Endodermal cell (in vitro differentiated cells): ENCODE measurements at regions not wholly inside any gene's neighbourhood (a gene's known extent, or its start where the extent isn't known, plus 50 kb on each side); places are given as distances from the start of the nearest gene placed in this dataset.

Experiments
- DNase-seq: peaks from one replicate; pipeline ENCODE4 v3.0.0-alpha.2; 2017
- H3K27ac ChIP-seq: 2 replicates; pipeline ENCODE4 v1.5.1; 2013; ENCODE audit warnings: mild to moderate bottlenecking, low read depth, low read length, moderate library complexity
- H3K27me3 ChIP-seq: 2 replicates; pipeline ENCODE4 v1.6.1; 2013; ENCODE audit warnings: mild to moderate bottlenecking, low read length, moderate library complexity; ENCODE audit not compliant: insufficient read depth, control insufficient read depth, poor library complexity, severe bottlenecking
- H3K36me3 ChIP-seq: 2 replicates; pipeline ENCODE4 v1.7.0; 2013; ENCODE audit warnings: mild to moderate bottlenecking, low read length, moderate library complexity; ENCODE audit not compliant: control insufficient read depth, insufficient read depth
- H3K4me1 ChIP-seq: one replicate; pipeline ENCODE4 v1.7.0; 2013; ENCODE audit warnings: low read length; ENCODE audit not compliant: control insufficient read depth, insufficient read depth
- H3K4me3 ChIP-seq: 2 replicates; pipeline ENCODE4 v1.5.1; 2013; ENCODE audit warnings: mild to moderate bottlenecking, low read length, moderate library complexity
- H3K9ac ChIP-seq: 2 replicates; pipeline ENCODE4 v1.6.1; 2013; ENCODE audit warnings: mild to moderate bottlenecking, low read length, moderate library complexity; ENCODE audit not compliant: poor library complexity, severe bottlenecking; ENCODE audit errors: extremely low read depth
- H3K9me3 ChIP-seq: 2 replicates; pipeline ENCODE4 v1.6.1; 2013; ENCODE audit warnings: mild to moderate bottlenecking, low read length, moderate library complexity; ENCODE audit not compliant: control insufficient read depth
- H3K27ac Mint-ChIP-seq: 2 replicates; pipeline ENCODE4 v1.8.0; 2020; ENCODE audit warnings: mixed read lengths
- H3K27me3 Mint-ChIP-seq: 2 replicates; pipeline ENCODE4 v1.8.0; 2021; ENCODE audit warnings: mild to moderate bottlenecking, mixed read lengths; ENCODE audit not compliant: insufficient read depth
- H3K36me3 Mint-ChIP-seq: 2 replicates; pipeline ENCODE4 v1.8.0; 2020; ENCODE audit warnings: low read depth, mixed read lengths
- H3K4me1 Mint-ChIP-seq: 2 replicates; pipeline ENCODE4 v1.8.0; 2020; ENCODE audit warnings: mixed read lengths
- H3K4me3 Mint-ChIP-seq: 2 replicates; pipeline ENCODE4 v1.8.0; 2020; ENCODE audit warnings: mild to moderate bottlenecking, moderate library complexity, mixed read lengths
- H3K9me3 Mint-ChIP-seq: 2 replicates; pipeline ENCODE4 v1.8.0; 2020; ENCODE audit warnings: mild to moderate bottlenecking, mixed read lengths
- CTCF ChIP-seq: fragments of 200-600 bp; sonication (generic); conservative IDR thresholded peaks from 2 replicates; pipeline ENCODE4 v1.5.0; 2021; ENCODE audit warnings: antibody characterized with exemption, mild to moderate bottlenecking
- WGBS, 2 experiments: methylation state at CpG; one replicate each; pipeline versions ENCODE4 v1.1.5 to v1.1.7; 2013; ENCODE audit warnings: missing lambda C conversion rate in 2 of 2, mixed read lengths in 1 of 2; ENCODE audit not compliant: insufficient coverage in 1 of 2, insufficient read length in 1 of 2; 5-methylcytosine and 5-hydroxymethylcytosine counted together

- Histone ChIP-seq H3K4me3 (no peak overlapping the region), H3K27ac (no peak overlapping the region), H3K4me1 (no peaks in the 10 kb centered on the region), H3K27me3 (no peaks in the 10 kb centered on the region), H3K36me3 (no peaks in the 10 kb centered on the region), H3K9ac (no peak overlapping the region), H3K9me3 (peaks cover 8% of the 10 kb centered on the region)
- Mint-ChIP-seq H3K9me3 (peaks cover 6% of the 10 kb centered on the region), H3K4me3 (no peak overlapping the region), H3K27me3 (no peaks in the 10 kb centered on the region), H3K27ac (no peak overlapping the region), H3K4me1 (peaks cover 9% of the 10 kb centered on the region), H3K36me3 (no peaks in the 10 kb centered on the region)
- no peak for DNase-seq
- WGBS, 2 experiments, result 96 to 100% methylated on average over 1 to 3 of the region's 4 CpGs
- TF ChIP-seq CTCF, result no peak
These were observed 128.0 kb downstream of the ARL4A start for GRCh38 chr7:12815426-12815825.

- no peak for DNase-seq
- H3K9me3 ChIP-seq, result peaks cover 8% of the 10 kb centered on the region
- H3K9ac ChIP-seq, result no peak overlapping the region
- Mint-ChIP-seq H3K36me3 (no peaks in the 10 kb centered on the region), H3K27me3 (no peaks in the 10 kb centered on the region), H3K4me3 (no peak overlapping the region), H3K9me3 (peaks cover 6% of the 10 kb centered on the region), H3K27ac (no peak overlapping the region), H3K4me1 (peaks cover 12% of the 10 kb centered on the region)
- H3K27ac ChIP-seq, result no peak overlapping the region
- H3K4me3 ChIP-seq, result no peak overlapping the region
- no peaks in the 10 kb centered on the region for H3K36me3 ChIP-seq
- H3K27me3 ChIP-seq, result no peaks in the 10 kb centered on the region
- no peak for TF ChIP-seq CTCF
- peaks cover 3% of the 10 kb centered on the region for H3K4me1 ChIP-seq
These were observed 128.4 kb downstream of the ARL4A start for GRCh38 chr7:12815871-12816270.

GRCh38 chr7:12820777-12821176, 133.3 kb downstream of the ARL4A start:
- no peak overlapping the region for H3K9ac ChIP-seq
- Mint-ChIP-seq H3K27ac (no peak overlapping the region), H3K4me1 (peaks cover 19% of the 10 kb centered on the region), H3K4me3 (no peak overlapping the region), H3K36me3 (no peaks in the 10 kb centered on the region), H3K27me3 (no peaks in the 10 kb centered on the region), H3K9me3 (peaks cover 6% of the 10 kb centered on the region)
- H3K4me1 ChIP-seq, result peaks cover 3% of the 10 kb centered on the region
- DNase-seq, result no peak
- TF ChIP-seq CTCF, result no peak
- no peaks in the 10 kb centered on the region for H3K9me3 ChIP-seq
- H3K4me3 ChIP-seq, result no peak overlapping the region
- no peaks in the 10 kb centered on the region for H3K27me3 ChIP-seq
- no peak overlapping the region for H3K27ac ChIP-seq
- no peaks in the 10 kb centered on the region for H3K36me3 ChIP-seq
- 75% methylated on average over 3 of the region's 3 CpGs; no CpG with 5 or more reads in 1 of the 2 experiments for WGBS, 2 experiments
